Endothelial cell (in vitro differentiated cells): ENCODE measurements at regions not wholly inside any gene's neighbourhood (a gene's known extent, or its start where the extent isn't known, plus 50 kb on each side); places are given as distances from the start of the nearest gene placed in this dataset.

Source experiments
- DNase-seq: peaks from one replicate; pipeline ENCODE4 v3.0.0; 2021; ENCODE audit warnings: low spot score
- H3K27ac Mint-ChIP-seq: one replicate; pipeline ENCODE4 v1.8.0; 2021; ENCODE audit warnings: mixed read lengths, inconsistent platforms; ENCODE audit not compliant: unreplicated experiment
- H3K27me3 Mint-ChIP-seq: one replicate; pipeline ENCODE4 v1.8.0; 2021; ENCODE audit warnings: mild to moderate bottlenecking, moderate library complexity, mixed read lengths, inconsistent platforms; ENCODE audit not compliant: unreplicated experiment
- H3K36me3 Mint-ChIP-seq: one replicate; pipeline ENCODE4 v1.8.0; 2021; ENCODE audit warnings: mild to moderate bottlenecking, low read depth, mixed read lengths, inconsistent platforms; ENCODE audit not compliant: unreplicated experiment
- H3K4me1 Mint-ChIP-seq: one replicate; pipeline ENCODE4 v1.8.0; 2021; ENCODE audit warnings: mild to moderate bottlenecking, mixed read lengths, inconsistent platforms; ENCODE audit not compliant: unreplicated experiment
- H3K4me3 Mint-ChIP-seq: one replicate; pipeline ENCODE4 v1.8.0; 2021; ENCODE audit warnings: mild to moderate bottlenecking, mixed read lengths, inconsistent platforms; ENCODE audit not compliant: unreplicated experiment
- H3K9me3 Mint-ChIP-seq: one replicate; pipeline ENCODE4 v1.8.0; 2021; ENCODE audit warnings: mixed read lengths, inconsistent platforms; ENCODE audit not compliant: unreplicated experiment
- TF ChIP-seq, protein P1 (sequence below): fragments of 200-600 bp; sonication (generic); IDR thresholded peaks from one replicate; pipeline ENCODE4 v1.5.0; 2021; ENCODE audit warnings: antibody characterized with exemption; ENCODE audit not compliant: unreplicated experiment

DNA sequence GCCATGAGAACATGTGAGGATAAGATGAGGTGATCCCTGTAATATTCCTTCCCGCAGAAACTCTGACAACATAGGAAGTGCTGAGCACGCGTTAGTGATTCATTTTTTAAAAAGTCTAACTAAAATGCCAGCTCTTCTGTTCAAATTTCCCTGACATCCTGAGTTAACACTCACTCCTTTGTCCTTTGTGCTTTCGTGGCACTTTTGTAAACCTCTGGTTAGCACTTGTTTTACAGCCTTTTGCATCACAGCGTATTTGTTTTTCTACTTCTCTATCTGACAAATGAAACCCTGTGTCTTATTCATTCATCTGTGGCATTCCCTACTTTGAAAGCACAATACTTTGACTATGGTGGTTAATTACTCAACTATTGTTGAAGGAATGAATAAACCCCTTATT, 313.6 kb downstream of the NUAK1 start:
- Mint-ChIP-seq H3K27ac (no peak overlapping the region), H3K9me3 (no peaks in the 10 kb centered on the region), H3K4me1 (no peaks in the 10 kb centered on the region), H3K36me3 (no peaks in the 10 kb centered on the region), H3K27me3 (no peaks in the 10 kb centered on the region), H3K4me3 (no peak overlapping the region)
- no peak for DNase-seq
- TF ChIP-seq, protein P1, sequence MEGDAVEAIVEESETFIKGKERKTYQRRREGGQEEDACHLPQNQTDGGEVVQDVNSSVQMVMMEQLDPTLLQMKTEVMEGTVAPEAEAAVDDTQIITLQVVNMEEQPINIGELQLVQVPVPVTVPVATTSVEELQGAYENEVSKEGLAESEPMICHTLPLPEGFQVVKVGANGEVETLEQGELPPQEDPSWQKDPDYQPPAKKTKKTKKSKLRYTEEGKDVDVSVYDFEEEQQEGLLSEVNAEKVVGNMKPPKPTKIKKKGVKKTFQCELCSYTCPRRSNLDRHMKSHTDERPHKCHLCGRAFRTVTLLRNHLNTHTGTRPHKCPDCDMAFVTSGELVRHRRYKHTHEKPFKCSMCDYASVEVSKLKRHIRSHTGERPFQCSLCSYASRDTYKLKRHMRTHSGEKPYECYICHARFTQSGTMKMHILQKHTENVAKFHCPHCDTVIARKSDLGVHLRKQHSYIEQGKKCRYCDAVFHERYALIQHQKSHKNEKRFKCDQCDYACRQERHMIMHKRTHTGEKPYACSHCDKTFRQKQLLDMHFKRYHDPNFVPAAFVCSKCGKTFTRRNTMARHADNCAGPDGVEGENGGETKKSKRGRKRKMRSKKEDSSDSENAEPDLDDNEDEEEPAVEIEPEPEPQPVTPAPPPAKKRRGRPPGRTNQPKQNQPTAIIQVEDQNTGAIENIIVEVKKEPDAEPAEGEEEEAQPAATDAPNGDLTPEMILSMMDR: no peak

DNA sequence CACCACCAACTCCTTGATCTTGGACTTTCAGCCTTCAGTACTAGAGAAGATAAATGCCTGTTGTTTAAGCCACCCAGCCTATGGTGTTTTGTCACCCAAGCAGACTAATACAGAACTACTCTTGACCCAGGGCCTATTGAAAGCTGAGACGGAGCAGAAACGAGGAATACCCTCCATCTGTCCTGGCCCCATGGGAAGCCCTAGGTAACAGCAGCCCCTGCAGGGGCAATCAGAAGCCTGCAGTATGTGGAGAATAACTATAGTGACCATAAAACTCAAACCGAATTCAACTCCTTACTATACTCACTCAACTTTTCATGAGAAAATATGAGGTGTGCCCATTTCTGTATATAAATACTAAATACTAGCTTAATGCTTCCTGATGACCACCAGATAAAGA, 307.4 kb downstream of the NUAK1 start:
- no peaks in the 10 kb centered on the region for H3K36me3 Mint-ChIP-seq
- DNase-seq: no peak
- no peak overlapping the region for H3K27ac Mint-ChIP-seq
- TF ChIP-seq, protein P1: no peak
- no peaks in the 10 kb centered on the region for H3K4me1 Mint-ChIP-seq
- H3K9me3 Mint-ChIP-seq: no peaks in the 10 kb centered on the region
- no peaks in the 10 kb centered on the region for H3K27me3 Mint-ChIP-seq
- no peak overlapping the region for H3K4me3 Mint-ChIP-seq

DNA sequence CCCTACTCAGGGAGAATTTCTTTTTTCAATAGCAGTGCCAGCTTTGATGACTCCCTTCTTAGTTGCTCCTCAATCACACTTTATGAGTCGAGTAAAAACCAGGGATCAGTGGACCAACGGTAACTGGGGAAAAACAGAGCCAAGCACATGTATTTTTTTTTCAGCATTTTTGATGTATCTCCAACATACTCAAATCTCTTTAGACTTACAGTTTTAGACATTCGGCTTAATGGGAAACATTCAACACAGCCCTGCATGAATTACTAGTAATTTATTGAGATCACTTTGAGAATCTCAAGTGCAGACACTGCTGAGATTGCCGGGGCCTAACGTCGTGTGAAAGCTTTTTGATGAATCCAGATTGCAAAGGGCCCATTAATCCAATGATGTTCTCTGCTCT, 306.7 kb downstream of the NUAK1 start:
- Mint-ChIP-seq H3K4me3 (no peak overlapping the region), H3K36me3 (no peaks in the 10 kb centered on the region), H3K9me3 (no peaks in the 10 kb centered on the region), H3K27ac (no peak overlapping the region), H3K4me1 (no peaks in the 10 kb centered on the region), H3K27me3 (no peaks in the 10 kb centered on the region)
- TF ChIP-seq, protein P1: no peak
- no peak for DNase-seq

DNA sequence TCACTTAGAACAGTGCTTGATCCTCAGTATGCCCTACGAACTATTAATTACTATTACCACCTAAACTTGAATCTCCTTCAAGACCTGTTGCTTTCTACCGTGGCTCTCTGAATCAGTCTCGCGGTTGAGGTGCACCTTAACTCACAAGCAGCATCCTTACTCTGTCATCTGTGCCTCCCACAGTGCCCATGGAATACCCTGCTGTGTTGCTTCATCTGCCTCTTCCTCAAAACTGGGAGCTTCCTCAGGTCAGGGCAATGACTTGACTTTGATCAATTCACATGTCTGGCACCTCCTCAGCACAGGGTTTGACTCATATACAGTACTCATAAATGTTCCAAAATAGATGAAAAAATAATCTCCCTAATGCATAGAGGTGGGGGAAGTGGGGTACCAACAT, 305.9 kb downstream of the NUAK1 start:
- TF ChIP-seq, protein P1: no peak
- H3K27ac Mint-ChIP-seq: no peak overlapping the region
- H3K9me3 Mint-ChIP-seq: no peaks in the 10 kb centered on the region
- H3K36me3 Mint-ChIP-seq: no peaks in the 10 kb centered on the region
- no peak overlapping the region for H3K4me3 Mint-ChIP-seq
- H3K27me3 Mint-ChIP-seq: no peaks in the 10 kb centered on the region
- no peak for DNase-seq
- H3K4me1 Mint-ChIP-seq: no peaks in the 10 kb centered on the region

DNA sequence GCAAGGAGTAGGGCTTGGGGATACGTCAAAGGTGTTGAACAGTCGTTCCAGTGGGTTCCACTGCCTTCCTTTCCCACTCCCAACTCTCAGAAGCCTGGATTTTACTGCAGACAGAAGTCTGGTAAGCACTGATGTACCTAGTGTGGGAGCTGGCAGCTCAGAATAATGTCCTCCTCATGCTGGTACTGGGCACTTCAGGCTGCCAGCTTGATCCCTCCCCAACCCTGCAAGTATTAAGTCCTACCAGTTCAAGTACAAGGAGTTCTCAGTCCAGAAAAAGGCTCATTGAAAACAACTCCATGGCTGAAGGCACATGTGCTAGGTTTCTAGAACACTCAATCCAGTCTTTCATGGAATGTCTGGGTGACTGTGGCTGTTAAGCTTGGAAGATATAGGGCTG, 304.3 kb downstream of the NUAK1 start:
- Mint-ChIP-seq H3K36me3 (no peaks in the 10 kb centered on the region), H3K9me3 (no peaks in the 10 kb centered on the region), H3K27ac (no peak overlapping the region), H3K4me3 (no peak overlapping the region), H3K4me1 (no peaks in the 10 kb centered on the region), H3K27me3 (no peaks in the 10 kb centered on the region)
- TF ChIP-seq, protein P1: no peak
- DNase-seq: no peak
